GM12878 (cell line): ENCODE measurements at regions not wholly inside any gene's neighbourhood (a gene's known extent, or its start where the extent isn't known, plus 50 kb on each side); places are given as distances from the start of the nearest gene placed in this dataset.

Experiments
- ATAC-seq: fragments of 200-7000 bp; cut with Tn5 transposase; 3 replicates; pipeline ENCODE4 v1.9.1; 2020; ENCODE audit warnings: mild to moderate bottlenecking, moderate library complexity
- BruUV-seq: library from RNA; stranded (reverse); fragments of 400-500 nt; replicated peaks from 2 replicates; lab custom pipeline; 2021; lab: Mats Ljungman, UMichigan
- CTCF ChIA-PET: fragments of 300-600 bp; sonication (Branson Sonifier 250); formaldehyde crosslinking; extraction: SDS; loops from one replicate; lab custom pipeline; 2021; ENCODE audit warnings: inconsistent platforms; lab: Yijun Ruan, JAX
- POLR2A ChIA-PET: fragments of 350-600 bp; formaldehyde crosslinking; extraction: SDS; loops from one replicate; lab custom pipeline; 2021; ENCODE audit warnings: inconsistent platforms; lab: Charles Lee
- RAD21 ChIA-PET: fragments of 300-600 bp; sonication (Branson Sonifier 250); formaldehyde crosslinking; loops from one replicate; lab custom pipeline; 2023; ENCODE audit warnings: antibody characterized with exemption; ENCODE audit not compliant: unreplicated experiment; lab: Charles Lee
- SMC1A ChIA-PET: fragments of 300-600 bp; sonication (Branson Sonifier 250); formaldehyde crosslinking; loops from one replicate; lab custom pipeline; 2023; ENCODE audit not compliant: unreplicated experiment, uncharacterized antibody; lab: Charles Lee
- DNase-seq: peaks from one replicate; pipeline ENCODE4 v3.0.0-alpha.2; 2011; ENCODE audit warnings: low read depth, low spot score
- FAIRE-seq: peaks from 3 replicates; lab custom pipeline; 2011; peaks lifted over from hg19 to GRCh38; lab: Jason Lieb, UNC
- H2AFZ ChIP-seq: 2 replicates; pipeline ENCODE4 v1.6.0; 2011; ENCODE audit warnings: low read depth, low read length, control low read depth; ENCODE audit not compliant: control insufficient read depth
- H3K27ac ChIP-seq: 2 replicates; pipeline ENCODE4 v1.5.1; 2011; ENCODE audit warnings: control low read depth; ENCODE audit not compliant: control insufficient read depth, insufficient read depth
- H3K27me3 ChIP-seq, 2 experiments: replicated peaks in 1 of 2; 2 replicates each; pipeline versions ENCODE4 v1.6.0 to v1.6.1; 2011; ENCODE audit warnings: low read length in 1 of 2; ENCODE audit not compliant: control insufficient read depth in 2 of 2, insufficient read depth in 2 of 2
- H3K36me3 ChIP-seq, 2 experiments: 2 replicates each; pipeline ENCODE4 v1.5.1; 2011; ENCODE audit warnings: low read length in 1 of 2; ENCODE audit not compliant: control insufficient read depth in 2 of 2, insufficient read depth in 2 of 2
- H3K4me1 ChIP-seq: 2 replicates; pipeline ENCODE4 v1.6.1; 2011; ENCODE audit warnings: mild to moderate bottlenecking, low read length, moderate library complexity, mixed read lengths; ENCODE audit not compliant: control insufficient read depth, insufficient read depth
- H3K4me2 ChIP-seq: 2 replicates; pipeline ENCODE4 v1.6.0; 2011; ENCODE audit warnings: control low read depth; ENCODE audit not compliant: control insufficient read depth, insufficient read depth
- H3K4me3 ChIP-seq: fragments of 200-600 bp; sonication (generic); 2 replicates; pipeline ENCODE4 v1.5.1; 2016
- H3K79me2 ChIP-seq: 2 replicates; pipeline ENCODE4 v1.6.0; 2011; ENCODE audit warnings: low read length; ENCODE audit not compliant: control insufficient read depth, insufficient read depth
- H3K9ac ChIP-seq: 2 replicates; pipeline ENCODE4 v1.8.0; 2011; ENCODE audit warnings: low read length, control low read depth, mixed read lengths; ENCODE audit not compliant: control insufficient read depth, insufficient read depth
- H3K9me3 ChIP-seq: replicated peaks from 3 replicates; pipeline ENCODE4 v1.5.1; 2011; ENCODE audit warnings: mild to moderate bottlenecking, low read length; ENCODE audit not compliant: control insufficient read depth, insufficient read depth
- H4K20me1 ChIP-seq: 2 replicates; pipeline ENCODE4 v1.6.0; 2011; ENCODE audit not compliant: control insufficient read depth, insufficient read depth
- BCL11A ChIP-seq: IDR thresholded peaks from 2 replicates; pipeline ENCODE4 v1.6.1; 2011; ENCODE audit warnings: low read depth, low read length
- EGR1 ChIP-seq, 2 experiments: IDR thresholded peaks; 1 replicate in 1 of 2; 2 replicates in 1 of 2; pipeline ENCODE4 v1.6.1; 2011 to 2012; ENCODE audit warnings: low read depth in 2 of 2, low read length in 2 of 2, borderline replicate concordance in 1 of 2, mild to moderate bottlenecking in 1 of 2, moderate library complexity in 1 of 2
- FOXK2 ChIP-seq: fragments of 450-650 bp; IDR thresholded peaks from 2 replicates; pipeline ENCODE4 v1.6.1; 2017; ENCODE audit warnings: mild to moderate bottlenecking, moderate library complexity
- GABPA ChIP-seq: IDR thresholded peaks from 2 replicates; pipeline ENCODE4 v1.6.1; 2014; ENCODE audit warnings: antibody characterized with exemption, low read depth, mild to moderate bottlenecking, inconsistent platforms
- IKZF2 ChIP-seq, 2 experiments: fragments of 450-650 bp; IDR thresholded peaks; 2 replicates each; pipeline ENCODE4 v1.6.1; 2017; ENCODE audit warnings: mild to moderate bottlenecking in 2 of 2, moderate library complexity in 2 of 2
- JUNB ChIP-seq: IDR thresholded peaks from 2 replicates; pipeline ENCODE4 v1.6.1; 2016; ENCODE audit warnings: antibody characterized with exemption, mild to moderate bottlenecking
- MTA3 ChIP-seq: IDR thresholded peaks from 2 replicates; pipeline ENCODE4 v1.6.1; 2012; ENCODE audit warnings: low read length, inconsistent platforms, borderline replicate concordance
- PML ChIP-seq: IDR thresholded peaks from 2 replicates; pipeline ENCODE4 v1.6.1; 2012; ENCODE audit warnings: low read length, inconsistent platforms
- POLR2A ChIP-seq: IDR thresholded peaks from 2 replicates; pipeline ENCODE4 v1.6.1; 2011; ENCODE audit warnings: low read depth, mild to moderate bottlenecking, low read length
- TCF7 ChIP-seq: IDR thresholded peaks from 2 replicates; pipeline ENCODE4 v1.6.1; 2014; ENCODE audit warnings: antibody characterized with exemption, borderline replicate concordance
- WGBS: methylation state at CpG from one replicate; pipeline ENCODE4 v1.1.6; 2016; ENCODE audit warnings: low lambda C conversion rate; ENCODE audit not compliant: insufficient replicate concordance, insufficient coverage; ENCODE audit errors: missing lambda C conversion rate; 5-methylcytosine and 5-hydroxymethylcytosine counted together
- in situ Hi-C: fragments of 300-500 bp; cut with MboI; formaldehyde crosslinking; loops from 9 replicates; pipeline ENCODE4 v1.14.3; 2018; ENCODE audit warnings: mixed read lengths
- intact Hi-C: fragments of 100-400 bp; cut with micrococcal nuclease; formaldehyde crosslinking; loops from one replicate; pipeline ENCODE4 v1.14.2; 2022; ENCODE audit not compliant: unreplicated experiment
- TF ChIP-seq, protein P1 (sequence below): fragments of 450-650 bp; IDR thresholded peaks from 2 replicates; pipeline ENCODE4 v1.6.1; 2016; ENCODE audit warnings: mild to moderate bottlenecking
- TF ChIP-seq, protein P2 (sequence below): fragments of 450-650 bp; IDR thresholded peaks from 2 replicates; pipeline ENCODE4 v1.6.1; 2016; ENCODE audit warnings: mild to moderate bottlenecking
- TF ChIP-seq, protein P3 (sequence below): fragments of 450-650 bp; formaldehyde crosslinking; IDR thresholded peaks from 2 replicates; pipeline ENCODE4 v1.4.0; 2022; ENCODE audit warnings: mild to moderate bottlenecking, moderate library complexity

DNA sequence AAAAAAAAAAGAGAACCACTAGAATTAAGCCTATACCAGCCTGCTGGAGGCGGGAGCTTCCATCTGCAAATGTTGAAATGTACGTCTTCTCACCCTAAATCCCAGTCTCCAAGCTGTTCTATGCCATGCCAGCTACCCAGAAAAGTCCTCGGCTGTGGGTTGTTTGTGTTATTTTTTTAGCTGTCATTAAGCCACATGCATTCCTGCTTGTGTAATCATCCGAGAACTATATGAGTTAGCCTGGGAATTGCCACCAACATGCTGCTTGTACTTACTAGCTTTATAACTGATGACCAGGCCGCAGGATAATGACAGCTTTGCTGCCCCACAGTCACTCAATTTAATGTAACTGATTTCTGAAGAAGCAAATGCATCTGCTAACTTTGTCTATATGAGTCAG, 313.9 kb upstream of the SALL1 start:
- in situ Hi-C loops = no loop called here
- CTCF ChIA-PET = no interaction called here

DNA sequence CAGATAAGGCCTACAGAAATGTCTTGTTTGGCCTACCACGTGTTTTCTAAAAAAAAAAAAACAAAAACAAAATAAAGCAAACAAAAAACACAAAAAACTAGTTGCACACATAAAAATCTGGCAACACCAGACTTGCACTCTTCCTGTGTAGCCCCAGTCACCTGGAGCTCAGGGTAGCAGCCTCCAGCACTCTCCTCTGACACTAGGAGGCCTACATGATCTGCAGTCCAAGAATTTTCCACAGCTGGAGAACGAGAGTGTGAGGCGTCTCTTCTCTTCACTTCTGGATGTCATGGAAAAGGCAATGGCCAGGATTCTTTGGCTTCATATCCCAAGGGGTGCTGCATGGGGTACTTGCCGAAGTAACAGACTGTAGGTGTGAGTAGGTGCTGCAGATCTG, 310.2 kb upstream of the SALL1 start:
- no peak for ATAC-seq
- Histone ChIP-seq H3K27ac (no peak overlapping the region), H3K79me2 (no peaks in the 10 kb centered on the region), H2AFZ (no peak overlapping the region), H3K36me3 (no peaks in the 10 kb centered on the region), H3K4me3 (no peak overlapping the region), H3K9ac (no peak overlapping the region), H3K4me1 (no peaks in the 10 kb centered on the region), H4K20me1 (no peaks in the 10 kb centered on the region), H3K27me3 (no peaks in the 10 kb centered on the region), H3K4me2 (no peak overlapping the region), H3K9me3 (no peaks in the 10 kb centered on the region)
- no peak for DNase-seq
- no peak for FAIRE-seq
- WGBS = 0% methylated on average over 4 of the region's 4 CpGs
- ChIA-PET CTCF (no interaction called here), RAD21 (no interaction called here), SMC1A (interaction anchor here (3.1 kb wide), 1 partner anchor 10 kb away, joined by 9 read pairs; no protein-coding TSS in a partner anchor), POLR2A (no interaction called here)
- in situ Hi-C loops = no loop called here
- intact Hi-C loops = no loop called here
- BruUV-seq = no TSS peak
- TF ChIP-seq FOXK2 (no peak), POLR2A (no peak), JUNB (no peak), MTA3 (no peak), GABPA (no peak), TCF7 (no peak), BCL11A (no peak), EGR1 (IDR thresholded peaks at IDR 0.05; ENCODE audit: borderline replicate concordance in 1 of 2, low read depth in 2 of 2, low read length in 2 of 2) (no peak), PML (no peak)
- TF ChIP-seq, protein P1, sequence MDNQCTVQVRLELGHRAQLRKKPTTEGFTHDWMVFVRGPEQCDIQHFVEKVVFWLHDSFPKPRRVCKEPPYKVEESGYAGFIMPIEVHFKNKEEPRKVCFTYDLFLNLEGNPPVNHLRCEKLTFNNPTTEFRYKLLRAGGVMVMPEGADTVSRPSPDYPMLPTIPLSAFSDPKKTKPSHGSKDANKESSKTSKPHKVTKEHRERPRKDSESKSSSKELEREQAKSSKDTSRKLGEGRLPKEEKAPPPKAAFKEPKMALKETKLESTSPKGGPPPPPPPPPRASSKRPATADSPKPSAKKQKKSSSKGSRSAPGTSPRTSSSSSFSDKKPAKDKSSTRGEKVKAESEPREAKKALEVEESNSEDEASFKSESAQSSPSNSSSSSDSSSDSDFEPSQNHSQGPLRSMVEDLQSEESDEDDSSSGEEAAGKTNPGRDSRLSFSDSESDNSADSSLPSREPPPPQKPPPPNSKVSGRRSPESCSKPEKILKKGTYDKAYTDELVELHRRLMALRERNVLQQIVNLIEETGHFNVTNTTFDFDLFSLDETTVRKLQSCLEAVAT = no peak
- TF ChIP-seq, protein P2, sequence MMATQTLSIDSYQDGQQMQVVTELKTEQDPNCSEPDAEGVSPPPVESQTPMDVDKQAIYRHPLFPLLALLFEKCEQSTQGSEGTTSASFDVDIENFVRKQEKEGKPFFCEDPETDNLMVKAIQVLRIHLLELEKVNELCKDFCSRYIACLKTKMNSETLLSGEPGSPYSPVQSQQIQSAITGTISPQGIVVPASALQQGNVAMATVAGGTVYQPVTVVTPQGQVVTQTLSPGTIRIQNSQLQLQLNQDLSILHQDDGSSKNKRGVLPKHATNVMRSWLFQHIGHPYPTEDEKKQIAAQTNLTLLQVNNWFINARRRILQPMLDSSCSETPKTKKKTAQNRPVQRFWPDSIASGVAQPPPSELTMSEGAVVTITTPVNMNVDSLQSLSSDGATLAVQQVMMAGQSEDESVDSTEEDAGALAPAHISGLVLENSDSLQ = no peak

More for the DNA sequence above, 313.9 kb upstream of the SALL1 start:
- SMC1A ChIA-PET = interaction anchor here (0.7 to 1.5 kb wide), 3 partner anchors 11 to 31 kb away, joined by 3 read pairs; no protein-coding TSS in a partner anchor
- no peak for TF ChIP-seq IKZF2 (IDR thresholded peaks at IDR 0.05)
- TF ChIP-seq, protein P3, sequence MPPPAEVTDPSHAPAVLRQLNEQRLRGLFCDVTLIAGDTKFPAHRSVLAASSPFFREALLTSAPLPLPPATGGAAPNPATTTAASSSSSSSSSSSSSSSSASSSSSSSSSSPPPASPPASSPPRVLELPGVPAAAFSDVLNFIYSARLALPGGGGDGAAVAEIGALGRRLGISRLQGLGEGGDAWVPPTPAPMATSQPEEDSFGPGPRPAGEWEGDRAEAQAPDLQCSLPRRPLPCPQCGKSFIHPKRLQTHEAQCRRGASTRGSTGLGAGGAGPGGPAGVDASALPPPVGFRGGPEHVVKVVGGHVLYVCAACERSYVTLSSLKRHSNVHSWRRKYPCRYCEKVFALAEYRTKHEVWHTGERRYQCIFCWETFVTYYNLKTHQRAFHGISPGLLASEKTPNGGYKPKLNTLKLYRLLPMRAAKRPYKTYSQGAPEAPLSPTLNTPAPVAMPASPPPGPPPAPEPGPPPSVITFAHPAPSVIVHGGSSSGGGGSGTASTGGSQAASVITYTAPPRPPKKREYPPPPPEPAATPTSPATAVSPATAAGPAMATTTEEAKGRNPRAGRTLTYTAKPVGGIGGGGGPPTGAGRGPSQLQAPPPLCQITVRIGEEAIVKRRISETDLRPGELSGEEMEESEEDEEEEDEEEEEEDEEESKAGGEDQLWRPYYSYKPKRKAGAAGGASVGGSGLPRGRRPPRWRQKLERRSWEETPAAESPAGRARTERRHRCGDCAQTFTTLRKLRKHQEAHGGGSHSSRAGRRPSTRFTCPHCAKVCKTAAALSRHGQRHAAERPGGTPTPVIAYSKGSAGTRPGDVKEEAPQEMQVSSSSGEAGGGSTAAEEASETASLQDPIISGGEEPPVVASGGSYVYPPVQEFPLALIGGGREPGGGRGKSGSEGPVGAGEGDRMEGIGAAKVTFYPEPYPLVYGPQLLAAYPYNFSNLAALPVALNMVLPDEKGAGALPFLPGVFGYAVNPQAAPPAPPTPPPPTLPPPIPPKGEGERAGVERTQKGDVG = no peak
- Histone ChIP-seq H3K27me3 (no peaks in the 10 kb centered on the region), H3K9ac (no peak overlapping the region), H3K36me3 (no peaks in the 10 kb centered on the region), H3K4me1 (no peaks in the 10 kb centered on the region), H3K4me3 (no peak overlapping the region), H2AFZ (no peak overlapping the region), H3K79me2 (no peaks in the 10 kb centered on the region), H3K27ac (no peak overlapping the region), H4K20me1 (no peaks in the 10 kb centered on the region), H3K9me3 (no peaks in the 10 kb centered on the region), H3K4me2 (no peak overlapping the region)
- DNase-seq = no peak
- intact Hi-C loops = no loop called here
- FAIRE-seq = no peak
- POLR2A ChIA-PET = no interaction called here
- BruUV-seq = no TSS peak
- WGBS = 4% methylated on average over 5 of the region's 5 CpGs
- RAD21 ChIA-PET = interaction anchor here (0.6 kb wide), 1 partner anchor 48 kb away, joined by 3 read pairs; no protein-coding TSS in a partner anchor
- no peak for ATAC-seq
